Mesenteric fat pad (tissue), 1 donor: ENCODE measurements at regions not wholly inside any gene's neighbourhood (a gene's known extent, or its start where the extent isn't known, plus 50 kb on each side); places are given as distances from the start of the nearest gene placed in this dataset.

ENCODE experiments used
- DNase-seq: peaks from one replicate; pipeline ENCODE4 v3.0.0-alpha.2; 2020; ENCODE audit warnings: low spot score
- donor health status: DM: yes; HTN: yes; CAD: no.

GRCh38 chr11:80815752-80816453 lies 1375.1 kb upstream of the TENM4 start:
- DNase-seq, result no peak

DNA sequence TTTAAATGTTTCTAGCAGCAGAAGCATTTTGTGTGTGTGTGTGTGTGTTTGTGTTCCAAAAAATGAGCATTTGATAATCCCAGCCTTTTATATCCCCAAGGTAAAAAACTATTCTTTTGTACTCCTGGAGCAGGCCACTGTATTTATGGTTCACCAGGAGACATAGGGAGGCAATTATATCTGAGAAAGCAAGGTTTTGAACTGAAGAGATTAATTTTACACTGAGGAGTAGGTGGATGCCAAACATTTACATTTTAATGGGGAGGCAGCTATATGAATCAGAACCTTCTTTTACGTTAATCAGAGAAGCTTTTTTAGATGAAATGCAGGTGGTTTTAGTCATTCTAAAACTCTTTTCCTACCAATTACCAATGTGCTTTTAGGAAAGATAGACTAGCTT lies 1374.0 kb upstream of the TENM4 start:
- DNase-seq, result no peak

DNA sequence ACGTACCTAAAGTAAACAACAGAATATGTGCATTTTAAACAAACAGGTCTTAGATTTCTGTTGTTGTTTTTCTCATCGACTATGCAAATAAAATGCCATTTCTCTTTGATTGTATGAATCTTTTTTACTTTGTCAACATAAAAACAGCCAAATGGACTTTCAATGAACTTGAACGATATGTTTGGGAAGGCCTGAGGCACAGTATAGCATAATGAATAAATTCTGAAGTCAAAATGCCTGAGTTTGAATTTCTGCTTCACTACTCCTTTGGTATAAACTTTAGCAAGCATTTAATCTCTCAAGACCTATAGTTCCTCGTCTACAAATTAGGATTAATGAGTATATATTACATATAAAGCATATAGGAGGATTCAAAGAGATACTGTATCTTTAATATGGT lies 1369.9 kb upstream of the TENM4 start:
- no peak for DNase-seq

DNA sequence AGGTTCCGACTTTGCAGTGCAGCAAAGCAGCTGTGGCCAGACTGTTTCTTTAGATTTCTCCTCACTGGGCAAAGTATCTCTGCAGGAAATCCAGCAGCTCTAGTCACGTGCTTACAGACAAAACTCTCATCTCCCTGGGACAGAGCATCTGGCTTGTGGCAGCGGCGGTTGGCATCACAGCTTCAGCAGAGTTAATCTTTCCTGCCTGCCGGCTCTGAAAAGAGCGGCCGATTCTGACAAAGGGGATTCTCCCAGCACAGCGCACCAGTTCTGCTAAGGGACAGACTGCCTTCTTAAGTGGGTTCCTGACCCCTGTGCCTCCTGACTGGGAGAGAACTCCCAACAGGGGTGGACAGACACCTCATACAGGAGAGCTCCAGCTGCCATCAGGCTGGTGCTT lies 1357.3 kb upstream of the TENM4 start:
- DNase-seq, result no peak

DNA sequence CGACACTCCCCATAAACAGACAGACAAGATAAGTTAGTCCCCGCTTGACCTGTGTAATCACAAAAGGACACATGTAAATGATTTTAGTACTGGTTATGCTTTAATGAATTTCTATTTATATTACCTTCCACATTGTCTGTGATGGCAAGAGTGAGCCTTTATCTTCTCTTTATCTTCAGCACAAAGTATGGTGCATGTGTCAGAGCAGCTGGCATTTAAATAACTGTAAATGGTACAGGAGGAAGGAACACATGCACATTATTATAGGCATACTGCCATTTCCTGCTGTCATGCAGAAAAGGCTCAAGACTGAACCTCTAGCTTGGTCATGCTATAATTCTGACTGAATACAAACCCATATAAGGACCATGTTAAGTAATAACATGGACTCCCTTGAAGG lies 1342.7 kb upstream of the TENM4 start:
- no peak for DNase-seq

GRCh38 chr11:80782135-80782885 lies 1341.5 kb upstream of the TENM4 start:
- DNase-seq, result no peak

GRCh38 chr11:80779905-80780605 lies 1339.2 kb upstream of the TENM4 start:
- DNase-seq, result no peak

DNA sequence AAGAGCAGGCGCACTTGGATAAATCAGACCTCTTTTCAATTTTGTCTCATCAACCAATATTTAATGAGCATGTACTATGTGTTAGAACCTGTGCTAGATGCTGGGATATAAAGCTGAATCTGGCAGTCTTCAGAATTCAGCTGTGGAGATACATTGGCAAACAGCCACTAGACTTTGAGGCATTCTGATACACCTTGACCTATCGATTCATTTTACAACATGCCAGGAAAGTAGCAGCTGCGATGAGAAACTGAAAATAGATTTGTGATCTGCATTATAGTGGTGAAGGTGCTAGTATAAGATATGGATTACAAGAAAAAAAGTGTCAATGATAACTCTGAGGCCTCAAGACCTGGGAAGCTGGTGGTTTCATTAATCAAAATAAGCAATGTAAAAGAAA lies 1338.1 kb upstream of the TENM4 start:
- DNase-seq, result no peak

- DNase-seq, result no peak
Measured at GRCh38 chr11:80778432-80778831, 1337.6 kb upstream of the TENM4 start.

DNA sequence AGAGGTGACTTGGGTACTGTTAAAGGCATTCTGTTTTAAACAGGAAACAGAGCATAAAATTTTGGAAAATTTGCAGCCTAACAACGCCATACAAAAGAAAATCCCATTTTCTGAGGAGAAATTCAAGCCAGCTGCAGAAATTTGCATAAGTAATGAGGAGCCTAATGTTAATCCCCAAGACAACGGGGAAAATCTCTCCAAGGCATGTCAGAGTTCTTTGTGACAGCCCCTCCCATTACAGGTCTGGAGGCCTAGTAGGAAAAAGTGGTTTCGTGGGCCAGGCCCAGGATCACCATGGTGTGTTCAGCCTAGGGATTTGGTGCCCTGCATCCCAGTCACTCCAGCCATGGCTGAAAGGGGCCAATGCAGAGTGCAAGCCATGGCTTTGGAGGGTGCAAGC lies 1333.1 kb upstream of the TENM4 start:
- no peak for DNase-seq

DNA sequence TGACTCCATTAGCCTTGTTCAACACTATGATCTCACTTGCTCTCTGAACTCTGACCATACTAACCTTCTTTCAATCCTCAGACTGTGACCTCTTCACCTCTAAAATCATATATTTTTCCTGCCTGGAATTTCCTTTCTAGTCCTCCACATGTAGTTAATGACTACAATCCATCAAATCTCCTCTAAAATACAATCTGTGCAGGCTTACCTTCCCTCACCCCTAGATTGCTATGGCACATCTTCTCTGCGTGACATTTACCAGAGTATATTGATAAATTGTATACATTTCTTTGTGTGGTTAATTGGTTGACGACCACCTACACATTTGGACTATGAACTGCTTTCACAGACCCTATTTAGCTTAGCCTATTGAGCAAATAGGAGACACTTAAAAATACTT lies 1330.2 kb upstream of the TENM4 start:
- DNase-seq, result no peak

DNA sequence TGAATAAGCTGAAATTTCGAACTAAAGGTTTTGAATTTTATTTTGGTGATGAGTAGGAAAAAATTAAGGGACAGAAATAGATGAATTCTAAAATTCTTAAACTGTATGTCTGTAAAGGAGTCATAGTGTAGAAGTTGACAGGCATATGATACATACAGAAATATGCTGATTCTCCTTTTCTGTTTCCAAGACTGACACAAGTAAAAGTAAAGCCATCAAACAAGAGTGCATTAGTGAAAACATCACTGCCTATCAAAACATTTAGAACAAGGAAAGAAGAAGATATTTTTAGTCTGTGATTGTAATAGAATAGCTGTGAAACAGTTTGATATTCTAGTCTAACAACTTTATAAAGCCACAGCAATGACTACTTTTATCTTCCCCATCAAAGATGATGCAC lies 1318.0 kb upstream of the TENM4 start:
- DNase-seq, result no peak

- DNase-seq, result no peak
Measured at GRCh38 chr11:80748207-80748925, 1307.5 kb upstream of the TENM4 start.

- DNase-seq, result no peak
Measured at GRCh38 chr11:80746300-80746699, 1305.5 kb upstream of the TENM4 start.

- no peak for DNase-seq
Measured at GRCh38 chr11:80745416-80745815, 1304.6 kb upstream of the TENM4 start.

DNA sequence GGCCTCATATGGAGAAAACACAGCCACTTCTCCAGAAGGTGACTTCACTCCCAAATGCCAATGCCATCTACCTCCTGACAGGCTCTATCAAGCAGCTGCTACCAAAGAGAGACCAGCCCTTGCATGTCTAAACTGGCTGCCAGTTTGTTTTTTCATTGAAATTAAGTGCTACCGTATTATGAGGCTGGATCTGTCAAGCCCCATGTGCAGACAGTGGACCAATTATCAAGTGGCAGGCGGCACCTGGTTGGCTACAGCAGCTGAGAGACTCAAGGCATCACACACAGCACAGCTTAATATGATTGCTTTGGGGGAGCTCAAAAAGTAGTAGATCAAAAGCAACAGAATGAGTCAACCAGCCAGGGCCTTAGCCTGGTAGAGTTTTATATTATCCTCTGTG lies 1293.0 kb upstream of the TENM4 start:
- no peak for DNase-seq

DNA sequence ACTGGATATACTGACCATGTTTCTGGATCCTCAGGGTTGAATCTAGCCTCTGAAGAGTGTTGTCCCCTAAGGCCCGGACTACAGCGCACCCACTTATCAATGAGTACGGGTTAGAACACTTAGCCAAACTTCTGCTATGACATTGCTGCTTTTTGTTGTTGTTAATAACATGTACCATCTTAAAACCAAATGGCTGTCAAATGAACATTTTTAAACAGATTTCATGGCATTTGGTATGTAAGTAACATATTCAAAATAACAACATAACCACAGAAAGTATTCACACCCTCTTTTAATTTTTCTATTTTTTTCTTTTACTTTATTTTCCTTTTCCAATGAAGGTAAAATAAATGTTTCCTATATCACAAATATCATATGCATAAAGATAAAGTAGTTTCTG lies 1292.5 kb upstream of the TENM4 start:
- no peak for DNase-seq

GRCh38 chr11:80727315-80727714 lies 1286.5 kb upstream of the TENM4 start:
- no peak for DNase-seq

- DNase-seq, result no peak
Measured at GRCh38 chr11:80726236-80726635, 1285.4 kb upstream of the TENM4 start.

DNA sequence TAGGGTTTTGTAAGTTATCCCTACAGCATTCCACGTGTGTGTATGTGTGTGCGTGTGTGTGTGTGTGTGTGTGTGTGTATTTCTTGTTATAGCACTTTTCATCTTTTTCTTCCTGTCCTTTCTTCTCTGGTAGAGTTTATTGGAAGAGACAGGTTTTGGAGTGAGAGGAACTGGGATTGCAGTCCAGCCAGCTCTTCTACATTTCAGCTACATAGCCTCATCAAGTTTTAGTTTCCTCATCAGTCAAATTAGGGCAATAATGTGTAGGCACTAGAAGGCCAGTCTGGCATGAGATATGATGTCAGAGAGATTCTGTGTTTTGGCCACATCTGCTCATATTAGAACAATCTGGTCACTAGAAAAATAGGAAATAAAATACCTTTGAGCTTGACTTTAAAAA lies 1283.5 kb upstream of the TENM4 start:
- no peak for DNase-seq

DNA sequence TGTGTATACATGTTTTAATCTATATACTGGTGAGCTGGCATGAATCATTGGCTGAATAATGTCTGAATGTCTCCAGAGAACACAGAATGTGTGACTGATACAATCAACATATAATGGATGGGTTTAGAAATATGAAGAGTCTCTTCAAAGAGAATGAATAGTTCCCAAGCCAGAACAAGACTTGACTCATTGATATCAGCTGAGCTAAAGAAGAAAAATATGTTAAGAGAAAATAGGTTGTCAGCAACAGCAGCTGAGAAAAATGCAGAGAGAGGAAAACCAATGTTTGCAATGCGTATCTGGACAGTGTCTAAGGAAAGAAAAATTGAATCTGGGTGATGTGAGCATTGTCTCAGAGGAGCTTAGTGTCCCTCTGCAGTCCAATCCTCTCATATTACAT lies 1281.8 kb upstream of the TENM4 start:
- no peak for DNase-seq

GRCh38 chr11:80720295-80720694 lies 1279.5 kb upstream of the TENM4 start:
- no peak for DNase-seq
